Sciatic nerve (tissue), 2 donors: ENCODE measurements at regions not wholly inside any gene's neighbourhood (a gene's known extent, or its start where the extent isn't known, plus 50 kb on each side); places are given as distances from the start of the nearest gene placed in this dataset.

ENCODE experiments used
- ATAC-seq: fragments of 200-7000 bp; cut with Tn5 transposase; one replicate; pipeline ENCODE4 v1.9.1; 2020; ENCODE audit warnings: mild to moderate bottlenecking, moderate library complexity
- DNase-seq: peaks from one replicate; pipeline ENCODE4 v3.0.0-alpha.2; 2020; ENCODE audit warnings: low spot score
- intact Hi-C: fragments of 100-400 bp; cut with DNase I; formaldehyde crosslinking; loops from one replicate; pipeline ENCODE4 v1.14.2; 2022
- donor health status: DM: no; HTN: no; CAD: no.
- donor health status: DM: no; HTN: no; CAD: no.

GRCh38 chr18:47731276-47731675 is 199.2 kb downstream of the SMAD2 start:
- intact Hi-C loops, result no loop called here
- DNase-seq, result no peak
- ATAC-seq, result no peak

- DNase-seq (peak; percentile 9), ATAC-seq (no peak)
- intact Hi-C loops, result no loop called here
These were observed 199.7 kb downstream of the SMAD2 start for GRCh38 chr18:47730795-47731194.

- intact Hi-C loops, result no loop called here
- DNase-seq (no peak), ATAC-seq (no peak)
These were observed 201.1 kb downstream of the SMAD2 start for GRCh38 chr18:47729356-47729755.

GRCh38 chr18:47728921-47729320 is 201.5 kb downstream of the SMAD2 start:
- ATAC-seq (no peak), DNase-seq (no peak)
- intact Hi-C loops, result no loop called here

- intact Hi-C loops, result no loop called here
- ATAC-seq, result no peak
- DNase-seq, result no peak
These were observed 203.1 kb downstream of the SMAD2 start for GRCh38 chr18:47727409-47727808.

- ATAC-seq (no peak), DNase-seq (no peak)
- intact Hi-C loops, result no loop called here
These were observed 203.9 kb downstream of the SMAD2 start for GRCh38 chr18:47726550-47726949.

GRCh38 chr18:47725656-47726055 is 204.8 kb downstream of the SMAD2 start:
- intact Hi-C loops, result no loop called here
- DNase-seq, result no peak
- ATAC-seq, result no peak

- ATAC-seq (no peak), DNase-seq (no peak)
- intact Hi-C loops, result no loop called here
These were observed 206.1 kb downstream of the SMAD2 start for GRCh38 chr18:47724186-47724975.

- intact Hi-C loops, result no loop called here
- ATAC-seq (no peak), DNase-seq (no peak)
These were observed 208.6 kb downstream of the SMAD2 start for GRCh38 chr18:47721876-47722275.

- no peak for DNase-seq
- ATAC-seq, result no peak
These were observed 209.7 kb downstream of the SMAD2 start for GRCh38 chr18:47720741-47721140.

GRCh38 chr18:47719096-47719780 is 211.2 kb downstream of the SMAD2 start:
- no peak for ATAC-seq
- intact Hi-C loops, result no loop called here
- DNase-seq, result no peak

More at GRCh38 chr18:47720741-47721140, 209.7 kb downstream of the SMAD2 start:
- intact Hi-C loops, result no loop called here

GRCh38 chr18:47718646-47719045 is 211.8 kb downstream of the SMAD2 start:
- intact Hi-C loops, result no loop called here
- no peak for DNase-seq

GRCh38 chr18:47717257-47717656 is 213.2 kb downstream of the SMAD2 start:
- ATAC-seq, result no peak
- DNase-seq, result no peak
- intact Hi-C loops, result no loop called here

More at GRCh38 chr18:47718646-47719045, 211.8 kb downstream of the SMAD2 start:
- ATAC-seq, result no peak

GRCh38 chr18:47716632-47717185 is 213.8 kb downstream of the SMAD2 start:
- intact Hi-C loops, result no loop called here
- ATAC-seq, result no peak

GRCh38 chr18:47710451-47710850 is 220.0 kb downstream of the SMAD2 start:
- ATAC-seq (no peak), DNase-seq (no peak)
- intact Hi-C loops, result no loop called here

More at GRCh38 chr18:47716632-47717185, 213.8 kb downstream of the SMAD2 start:
- no peak for DNase-seq

GRCh38 chr18:47709556-47709955 is 220.9 kb downstream of the SMAD2 start:
- intact Hi-C loops, result no loop called here
- ATAC-seq (no peak), DNase-seq (no peak)

GRCh38 chr18:47708206-47708605 is 222.3 kb downstream of the SMAD2 start:
- ATAC-seq, result no peak
- intact Hi-C loops, result no loop called here
- DNase-seq, result no peak

- intact Hi-C loops, result no loop called here
- DNase-seq (no peak), ATAC-seq (no peak)
These were observed 229.3 kb downstream of the SMAD2 start for GRCh38 chr18:47701134-47701533.

GRCh38 chr18:47696870-47697269 is 233.6 kb downstream of the SMAD2 start:
- intact Hi-C loops, result no loop called here
- no peak for ATAC-seq

GRCh38 chr18:47691611-47692010 is 238.8 kb downstream of the SMAD2 start:
- DNase-seq, result no peak
- intact Hi-C loops, result no loop called here
- ATAC-seq, result no peak

More at GRCh38 chr18:47696870-47697269, 233.6 kb downstream of the SMAD2 start:
- DNase-seq, result no peak
